GM19452 (cell line): ENCODE measurements at regions not wholly inside any gene's neighbourhood (a gene's known extent, or its start where the extent isn't known, plus 50 kb on each side); places are given as distances from the start of the nearest gene placed in this dataset.

ENCODE experiments used
- ATAC-seq: cut with Tn5 transposase; IDR thresholded peaks from one replicate; pipeline ENCODE4 v1.9.1; 2021; ENCODE audit not compliant: unreplicated experiment

- ATAC-seq = no peak
Measured at GRCh38 chr5:5066276-5067186, 73.6 kb upstream of the ADAMTS16 start.

- no peak for ATAC-seq
Measured at GRCh38 chr5:5069851-5070250, 70.3 kb upstream of the ADAMTS16 start.

DNA sequence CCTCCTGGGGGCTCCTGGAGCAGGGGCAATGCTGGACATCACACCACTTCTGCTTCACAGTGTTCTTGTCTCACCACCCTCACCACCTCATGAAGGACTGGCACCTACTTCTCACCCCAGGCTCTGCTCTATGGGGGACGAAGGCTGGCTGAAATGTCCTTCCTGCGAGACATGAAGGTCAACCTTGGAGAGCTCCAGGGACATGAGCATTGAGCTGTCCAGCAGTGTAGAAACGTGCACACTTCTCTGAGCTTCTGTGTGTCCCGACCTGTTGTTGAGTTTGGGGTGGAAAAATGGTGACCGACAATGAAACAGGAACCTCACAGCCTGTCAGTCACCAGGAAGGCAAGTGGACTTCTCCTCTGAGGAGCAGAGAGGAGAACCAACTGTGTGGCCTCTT lies 68.6 kb upstream of the ADAMTS16 start:
- no peak for ATAC-seq

- no peak for ATAC-seq
Measured at GRCh38 chr5:5077236-5077635, 62.9 kb upstream of the ADAMTS16 start.

GRCh38 chr5:5078009-5078897 lies 61.9 kb upstream of the ADAMTS16 start:
- ATAC-seq = no peak

DNA sequence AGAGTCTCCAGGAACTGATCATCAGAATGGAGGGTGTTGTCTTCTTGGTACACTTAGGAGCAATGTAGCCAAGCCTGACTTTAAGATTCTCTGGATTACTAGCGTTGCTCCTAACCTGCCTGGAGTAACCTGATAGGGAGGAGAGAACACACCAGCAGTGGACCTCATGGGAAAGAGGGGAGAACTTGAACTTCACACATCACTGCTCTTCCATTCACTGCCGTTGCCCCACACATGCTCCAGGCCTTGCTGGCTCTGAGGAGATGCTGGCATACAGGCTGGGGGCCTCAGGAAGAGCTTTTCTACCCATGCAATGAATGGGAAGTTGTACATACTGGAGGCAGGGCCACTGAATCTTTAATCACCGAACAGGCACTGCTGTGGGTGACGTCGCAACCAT lies 60.3 kb upstream of the ADAMTS16 start:
- no peak for ATAC-seq

- no peak for ATAC-seq
Measured at GRCh38 chr5:5080790-5081189, 59.3 kb upstream of the ADAMTS16 start.

GRCh38 chr5:5085381-5085780 lies 54.7 kb upstream of the ADAMTS16 start:
- no peak for ATAC-seq

- no peak for ATAC-seq
Measured at GRCh38 chr5:5089895-5090649, 50.1 kb upstream of the ADAMTS16 start.
